Nephron progenitor cell (in vitro differentiated cells): ENCODE measurements at regions not wholly inside any gene's neighbourhood (a gene's known extent, or its start where the extent isn't known, plus 50 kb on each side); places are given as distances from the start of the nearest gene placed in this dataset.

Experiments
- DNase-seq: peaks from one replicate; pipeline ENCODE4 v3.0.0; 2021
- H3K27ac Mint-ChIP-seq: 2 replicates; pipeline ENCODE4 v1.8.0; 2021; ENCODE audit warnings: mild to moderate bottlenecking, moderate library complexity, mixed read lengths
- H3K27me3 Mint-ChIP-seq: 2 replicates; pipeline ENCODE4 v1.8.0; 2021; ENCODE audit warnings: mild to moderate bottlenecking, low read depth, mixed read lengths; ENCODE audit not compliant: poor library complexity
- H3K36me3 Mint-ChIP-seq: 2 replicates; pipeline ENCODE4 v1.8.0; 2021; ENCODE audit warnings: low read depth, mixed read lengths
- H3K4me1 Mint-ChIP-seq: 2 replicates; pipeline ENCODE4 v1.8.0; 2021; ENCODE audit warnings: mixed read lengths
- H3K4me3 Mint-ChIP-seq: 2 replicates; pipeline ENCODE4 v1.8.0; 2021; ENCODE audit warnings: mild to moderate bottlenecking, moderate library complexity, mixed read lengths
- H3K9me3 Mint-ChIP-seq: 2 replicates; pipeline ENCODE4 v1.8.0; 2021; ENCODE audit warnings: mild to moderate bottlenecking, moderate library complexity, mixed read lengths
- TF ChIP-seq, protein P1 (sequence below): fragments of 200-600 bp; sonication (generic); IDR thresholded peaks from 2 replicates; pipeline ENCODE4 v1.5.0; 2021; ENCODE audit warnings: antibody characterized with exemption

DNA sequence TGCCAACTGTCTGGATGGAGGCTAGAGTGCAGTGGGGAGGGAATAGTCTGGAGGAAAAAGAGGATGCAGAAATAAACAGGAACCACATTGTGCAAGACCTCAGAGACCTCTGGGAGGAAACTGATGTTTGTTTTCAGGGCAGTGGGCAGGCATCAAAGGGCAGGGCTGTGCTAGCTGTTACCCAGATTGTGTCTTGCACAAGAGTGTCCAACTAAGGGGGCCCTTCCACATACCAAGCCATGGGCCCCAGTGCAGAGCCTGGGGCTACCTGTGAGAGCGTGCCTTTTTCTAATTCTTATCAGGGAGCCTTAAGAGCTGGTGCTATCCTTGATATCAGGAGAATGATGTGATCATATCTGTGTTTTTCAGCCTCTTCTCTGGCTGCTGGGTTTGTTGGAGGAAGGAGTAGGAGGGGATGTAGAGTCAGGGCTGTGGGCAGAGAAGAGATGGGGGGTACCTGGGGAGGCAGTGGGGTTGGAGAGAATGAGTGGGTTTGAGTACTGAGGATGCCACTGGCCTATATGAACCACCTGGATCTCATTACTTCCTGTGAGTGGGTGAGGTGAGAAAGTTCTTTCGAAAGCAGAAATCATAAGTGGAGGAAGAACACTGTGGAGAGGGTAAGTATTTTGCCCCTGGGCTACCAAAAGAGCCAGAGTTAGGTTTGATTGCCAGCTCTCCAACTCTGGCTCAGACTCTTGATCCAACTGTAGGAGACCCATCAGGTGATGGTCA lies 259.2 kb upstream of the CRY1 start:
- peaks cover 9% of the 10 kb centered on the region for H3K36me3 Mint-ChIP-seq
- DNase-seq: no peak
- peaks cover 20% of the 10 kb centered on the region for H3K27me3 Mint-ChIP-seq
- no peak overlapping the region for H3K27ac Mint-ChIP-seq
- H3K9me3 Mint-ChIP-seq: peaks cover 23% of the 10 kb centered on the region
- TF ChIP-seq, protein P1, sequence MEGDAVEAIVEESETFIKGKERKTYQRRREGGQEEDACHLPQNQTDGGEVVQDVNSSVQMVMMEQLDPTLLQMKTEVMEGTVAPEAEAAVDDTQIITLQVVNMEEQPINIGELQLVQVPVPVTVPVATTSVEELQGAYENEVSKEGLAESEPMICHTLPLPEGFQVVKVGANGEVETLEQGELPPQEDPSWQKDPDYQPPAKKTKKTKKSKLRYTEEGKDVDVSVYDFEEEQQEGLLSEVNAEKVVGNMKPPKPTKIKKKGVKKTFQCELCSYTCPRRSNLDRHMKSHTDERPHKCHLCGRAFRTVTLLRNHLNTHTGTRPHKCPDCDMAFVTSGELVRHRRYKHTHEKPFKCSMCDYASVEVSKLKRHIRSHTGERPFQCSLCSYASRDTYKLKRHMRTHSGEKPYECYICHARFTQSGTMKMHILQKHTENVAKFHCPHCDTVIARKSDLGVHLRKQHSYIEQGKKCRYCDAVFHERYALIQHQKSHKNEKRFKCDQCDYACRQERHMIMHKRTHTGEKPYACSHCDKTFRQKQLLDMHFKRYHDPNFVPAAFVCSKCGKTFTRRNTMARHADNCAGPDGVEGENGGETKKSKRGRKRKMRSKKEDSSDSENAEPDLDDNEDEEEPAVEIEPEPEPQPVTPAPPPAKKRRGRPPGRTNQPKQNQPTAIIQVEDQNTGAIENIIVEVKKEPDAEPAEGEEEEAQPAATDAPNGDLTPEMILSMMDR: no peak
- no peak overlapping the region for H3K4me3 Mint-ChIP-seq
- no peaks in the 10 kb centered on the region for H3K4me1 Mint-ChIP-seq

DNA sequence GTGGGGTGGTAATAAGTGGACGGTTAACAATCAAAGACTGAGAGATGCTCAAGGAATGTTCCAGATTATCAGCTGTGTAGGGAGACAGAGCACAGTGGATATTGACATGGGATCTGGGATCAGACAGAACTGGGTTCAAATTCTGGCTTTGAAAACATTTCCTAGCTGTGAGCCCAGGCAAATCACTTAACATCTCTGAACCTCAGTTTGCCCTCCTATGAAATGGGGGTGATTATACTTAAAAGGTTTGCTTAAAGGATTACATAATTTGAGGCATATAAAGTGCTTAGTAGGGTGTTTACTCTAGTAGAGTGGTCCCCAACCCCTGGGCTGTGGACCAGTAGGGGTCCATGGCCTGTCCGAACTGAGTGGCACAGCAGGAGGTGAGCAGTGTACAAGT lies 260.0 kb upstream of the CRY1 start:
- Mint-ChIP-seq H3K36me3 (peaks cover 7% of the 10 kb centered on the region), H3K4me3 (no peak overlapping the region), H3K9me3 (peaks cover 23% of the 10 kb centered on the region), H3K4me1 (no peaks in the 10 kb centered on the region), H3K27me3 (peaks cover 23% of the 10 kb centered on the region), H3K27ac (no peak overlapping the region)
- no peak for DNase-seq
- TF ChIP-seq, protein P1: no peak

DNA sequence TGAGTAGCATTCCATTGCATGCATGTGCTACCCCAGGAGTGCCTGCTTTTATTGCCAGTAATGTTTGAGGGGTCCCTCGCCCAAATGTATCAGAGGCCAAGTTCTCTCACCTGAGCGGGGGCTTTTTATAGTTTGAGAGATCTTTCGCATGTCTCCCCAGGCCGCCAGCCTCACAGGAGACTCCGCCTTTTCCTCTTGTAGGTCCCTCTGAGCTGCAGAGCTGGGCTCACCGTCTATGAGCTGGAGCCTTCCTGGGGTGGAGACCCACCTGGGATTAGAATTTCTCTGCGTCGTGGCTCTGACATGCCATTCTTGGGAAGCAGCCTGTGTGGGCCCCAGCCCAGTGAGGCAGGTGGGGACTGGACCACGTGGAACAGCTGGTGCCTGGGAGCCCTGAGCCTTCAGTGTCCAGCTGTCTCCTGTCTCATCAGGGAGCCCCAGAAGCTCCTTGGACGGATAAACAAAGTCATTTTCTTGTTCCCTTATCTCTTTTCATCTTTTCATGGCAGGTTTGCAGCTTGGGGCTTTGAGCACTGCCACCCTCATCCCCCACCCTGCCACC lies 261.7 kb upstream of the CRY1 start:
- DNase-seq: no peak
- Mint-ChIP-seq H3K9me3 (peaks cover 23% of the 10 kb centered on the region), H3K27me3 (peaks cover 27% of the 10 kb centered on the region), H3K36me3 (peaks cover 7% of the 10 kb centered on the region), H3K4me1 (no peaks in the 10 kb centered on the region), H3K27ac (no peak overlapping the region), H3K4me3 (no peak overlapping the region)
- TF ChIP-seq, protein P1: no peak

DNA sequence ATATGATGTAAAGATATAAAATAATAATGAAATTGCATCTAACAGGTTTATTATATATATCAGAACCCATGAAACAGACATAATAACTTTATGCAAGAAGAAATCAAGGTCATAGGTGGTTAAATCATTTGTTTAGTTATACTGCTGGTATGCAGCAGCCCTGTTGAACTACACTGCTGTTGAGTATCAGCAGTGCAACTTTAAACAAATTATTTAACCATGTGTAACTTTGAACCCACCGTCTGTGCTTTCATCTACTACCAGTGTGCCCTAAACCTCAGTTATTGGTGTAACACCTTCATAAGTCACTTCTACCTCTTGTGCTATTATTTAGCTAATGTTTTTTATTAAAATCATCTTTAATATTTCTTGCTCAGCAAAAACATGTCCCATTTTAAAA lies 262.3 kb upstream of the CRY1 start:
- peaks cover 23% of the 10 kb centered on the region for H3K9me3 Mint-ChIP-seq
- TF ChIP-seq, protein P1: no peak
- peaks cover 7% of the 10 kb centered on the region for H3K36me3 Mint-ChIP-seq
- DNase-seq: no peak
- peaks cover 27% of the 10 kb centered on the region for H3K27me3 Mint-ChIP-seq
- no peak overlapping the region for H3K4me3 Mint-ChIP-seq
- H3K4me1 Mint-ChIP-seq: no peaks in the 10 kb centered on the region
- no peak overlapping the region for H3K27ac Mint-ChIP-seq

DNA sequence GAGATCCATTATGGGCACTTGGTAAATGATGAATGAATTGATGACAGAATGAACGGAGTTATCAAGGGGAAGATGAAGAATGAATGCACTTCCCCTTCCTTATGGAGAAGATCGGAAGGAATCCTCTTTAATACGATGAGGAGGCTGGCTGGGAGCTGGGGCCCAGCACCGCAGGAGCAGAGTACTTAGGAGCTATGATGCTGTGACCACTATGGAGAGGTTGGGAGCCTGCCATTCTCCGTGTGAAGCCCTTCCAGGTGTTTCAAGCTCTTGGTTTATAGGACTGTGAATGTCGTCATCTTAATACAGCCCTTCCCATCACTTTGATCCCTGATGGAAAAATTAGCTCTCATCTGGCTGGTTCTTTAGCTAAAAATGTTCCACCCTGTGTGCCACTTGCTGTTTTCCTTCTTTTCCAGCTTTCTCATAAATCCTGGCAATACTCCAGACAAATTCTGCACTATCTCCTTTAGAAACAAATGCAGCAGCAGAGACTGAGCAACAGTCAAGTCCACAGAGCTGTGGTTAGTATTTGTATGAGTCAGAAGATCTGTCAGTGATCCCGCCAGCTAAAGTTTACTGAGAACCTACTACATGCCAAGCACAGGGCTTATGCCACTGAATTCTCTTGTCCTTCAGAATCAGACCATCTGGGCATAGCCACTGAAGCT lies 263.1 kb upstream of the CRY1 start:
- no peak overlapping the region for H3K27ac Mint-ChIP-seq
- no peak overlapping the region for H3K4me3 Mint-ChIP-seq
- DNase-seq: no peak
- TF ChIP-seq, protein P1: no peak
- peaks cover 26% of the 10 kb centered on the region for H3K27me3 Mint-ChIP-seq
- peaks cover 7% of the 10 kb centered on the region for H3K36me3 Mint-ChIP-seq
- H3K4me1 Mint-ChIP-seq: no peaks in the 10 kb centered on the region
- peaks cover 23% of the 10 kb centered on the region for H3K9me3 Mint-ChIP-seq
